ENCODE measurements at regions not wholly inside any gene's neighbourhood (a gene's known extent, or its start where the extent isn't known, plus 50 kb on each side); places are given as distances from the start of the nearest gene placed in this dataset.

- no peak overlapping the region for H3K4me3 ChIP-seq (ENCODE audit: low read depth in 1 of 3, low read length in 3 of 3)
- no peak overlapping the region for H3K9ac ChIP-seq (ENCODE audit: low read depth in 1 of 2, low read length in 2 of 2)
- TF ChIP-seq HNF4G (IDR thresholded peaks at IDR 0.05) (no peak), HNF4A (conservative IDR thresholded peaks at IDR 0.05) (no peak), JUND (IDR thresholded peaks at IDR 0.05) (no peak), RXRA (IDR thresholded peaks at IDR 0.05) (no peak), CTCF (IDR thresholded peaks at IDR 0.05; ENCODE audit: low read depth, low read length, missing input control) (no peak), RAD21 (IDR thresholded peaks at IDR 0.05) (no peak), FOXA2 (IDR thresholded peaks at IDR 0.05) (no peak), SP1 (IDR thresholded peaks at IDR 0.05) (no peak), ATF3 (IDR thresholded peaks at IDR 0.05) (no peak), YY1 (IDR thresholded peaks at IDR 0.05) (no peak), TAF1 (conservative IDR thresholded peaks at IDR 0.05) (no peak), REST (IDR thresholded peaks at IDR 0.05) (no peak), FOXA1 (IDR thresholded peaks at IDR 0.05) (no peak)
- WGBS = 88% methylated on average over 6 of the region's 6 CpGs
- DNase-seq (ENCODE audit: low spot score) = no peak
- no peaks in the 10 kb centered on the region for H3K36me3 ChIP-seq (ENCODE audit: control insufficient read depth in 4 of 4, insufficient read depth in 3 of 4, low read depth in 1 of 4, low read length in 3 of 4)
- no peak overlapping the region for H3K27ac ChIP-seq (ENCODE audit: low read depth in 1 of 2, low read length in 2 of 2)
- H3K9me3 ChIP-seq (ENCODE audit: control insufficient read depth in 4 of 4, low read length in 3 of 4) = no peaks in the 10 kb centered on the region
- no peaks in the 10 kb centered on the region for H3K4me1 ChIP-seq (ENCODE audit: control insufficient read depth in 4 of 4, insufficient read depth in 4 of 4, low read length in 3 of 4)
- H3K27me3 ChIP-seq (ENCODE audit: control insufficient read depth in 4 of 4, insufficient read depth in 4 of 4, low read length in 3 of 4) = no peaks in the 10 kb centered on the region
Measured at GRCh38 chr13:44755872-44756271, 179.7 kb upstream of the TSC22D1 start.

- 64% methylated on average over 6 of the region's 6 CpGs for WGBS
- H3K36me3 ChIP-seq (ENCODE audit: control insufficient read depth in 4 of 4, insufficient read depth in 3 of 4, low read depth in 1 of 4, low read length in 3 of 4) = no peaks in the 10 kb centered on the region
- TF ChIP-seq MAX (IDR thresholded peaks at IDR 0.05) = no peak
- no peak for TF ChIP-seq ZBTB33 (IDR thresholded peaks at IDR 0.05)
- TF ChIP-seq JUND (IDR thresholded peaks at IDR 0.05) = no peak
- TF ChIP-seq NR2F2 (IDR thresholded peaks at IDR 0.05) = no peak
- no peak for TF ChIP-seq GABPA (IDR thresholded peaks at IDR 0.05 in 1 of 2, conservative IDR thresholded peaks at IDR 0.05 in 1 of 2)
- no peak for TF ChIP-seq RXRA (IDR thresholded peaks at IDR 0.05)
- no peak for TF ChIP-seq CTCF (IDR thresholded peaks at IDR 0.05; ENCODE audit: low read depth, low read length, missing input control)
- no peak for TF ChIP-seq REST (IDR thresholded peaks at IDR 0.05)
- TF ChIP-seq ATF3 (IDR thresholded peaks at IDR 0.05) = no peak
- TF ChIP-seq HNF4A (conservative IDR thresholded peaks at IDR 0.05) = no peak
- DNase-seq (ENCODE audit: low spot score) = no peak
- no peak overlapping the region for H3K9ac ChIP-seq (ENCODE audit: low read depth in 1 of 2, low read length in 2 of 2)
- H3K9me3 ChIP-seq (ENCODE audit: control insufficient read depth in 4 of 4, low read length in 3 of 4) = no peaks in the 10 kb centered on the region
- no peaks in the 10 kb centered on the region for H3K4me1 ChIP-seq (ENCODE audit: control insufficient read depth in 4 of 4, insufficient read depth in 4 of 4, low read length in 3 of 4)
- H3K4me3 ChIP-seq (ENCODE audit: low read depth in 1 of 3, low read length in 3 of 3) = no peak overlapping the region
- H3K27ac ChIP-seq (ENCODE audit: low read depth in 1 of 2, low read length in 2 of 2) = no peak overlapping the region
- H3K27me3 ChIP-seq (ENCODE audit: control insufficient read depth in 4 of 4, insufficient read depth in 4 of 4, low read length in 3 of 4) = no peaks in the 10 kb centered on the region
Measured at GRCh38 chr13:44752164-44752563, 176.0 kb upstream of the TSC22D1 start.

Data from liver (tissue), 8 donors.